HEK293 (cell line): ENCODE measurements at regions not wholly inside any gene's neighbourhood (a gene's known extent, or its start where the extent isn't known, plus 50 kb on each side); places are given as distances from the start of the nearest gene placed in this dataset.

Experiments
- CTCF ChIA-PET: fragments of 350-600 bp; formaldehyde crosslinking; extraction: SDS; loops from one replicate; lab custom pipeline; 2021; ENCODE audit warnings: antibody characterized with exemption; lab: Yijun Ruan, JAX
- POLR2A ChIA-PET: fragments of 300-600 bp; formaldehyde crosslinking; extraction: SDS; loops from one replicate; lab custom pipeline; 2020; ENCODE audit warnings: antibody characterized with exemption, inconsistent platforms; lab: Yijun Ruan, JAX
- H3K27ac ChIP-seq: fragments of 200-500 bp; sonication (Bioruptor generic); 2 replicates; pipeline ENCODE4 v1.5.1; 2014; ENCODE audit warnings: low read depth, low read length, control low read depth, inconsistent platforms; ENCODE audit errors: extremely low read depth
- H3K36me3 ChIP-seq, 2 experiments: fragments of 200-500 bp in 1 of 2; sonication (Bioruptor generic) in 1 of 2; 1 replicate in 1 of 2; 2 replicates in 1 of 2; pipeline ENCODE4 v1.5.1; 2014 to 2017; ENCODE audit warnings: inconsistent platforms in 2 of 2, low read length in 2 of 2; ENCODE audit not compliant: control insufficient read depth in 2 of 2, insufficient read depth in 1 of 2
- H3K4me1 ChIP-seq: fragments of 200-500 bp; sonication (Bioruptor generic); 2 replicates; pipeline ENCODE4 v1.5.1; 2014; ENCODE audit warnings: mild to moderate bottlenecking, low read length, inconsistent platforms; ENCODE audit not compliant: control insufficient read depth, insufficient read depth
- H3K4me3 ChIP-seq: 2 replicates; pipeline ENCODE4 v1.5.1; 2011; ENCODE audit warnings: low read depth, mild to moderate bottlenecking, control low read depth, low read length, moderate library complexity
- H3K9me3 ChIP-seq: fragments of 200-500 bp; sonication (Bioruptor generic); 2 replicates; pipeline ENCODE4 v1.5.1; 2014; ENCODE audit warnings: low read depth, low read length, inconsistent platforms; ENCODE audit not compliant: control insufficient read depth, insufficient read depth
- MZF1 ChIP-seq: fragments of 450-650 bp; formaldehyde crosslinking; IDR thresholded peaks from 2 replicates; pipeline ENCODE4 v1.5.1; 2017; ENCODE audit warnings: missing biosample characterization, missing genetic modification characterization, borderline replicate concordance
- SETDB1 ChIP-seq: IDR thresholded peaks from one replicate; pipeline ENCODE4 v1.6.1; 2017; ENCODE audit warnings: mild to moderate bottlenecking, low read length, moderate library complexity, mixed read lengths; ENCODE audit not compliant: insufficient read length
- SP3 ChIP-seq: fragments of 450-650 bp; formaldehyde crosslinking; IDR thresholded peaks from 2 replicates; pipeline ENCODE4 v1.5.1; 2016; ENCODE audit warnings: missing biosample characterization, missing genetic modification characterization
- YY2 ChIP-seq: fragments of 450-650 bp; formaldehyde crosslinking; IDR thresholded peaks from 2 replicates; pipeline ENCODE4 v1.5.1; 2016; ENCODE audit warnings: missing biosample characterization, missing genetic modification characterization
- ZBTB17 ChIP-seq: fragments of 450-650 bp; formaldehyde crosslinking; IDR thresholded peaks from 2 replicates; pipeline ENCODE4 v1.5.1; 2016; ENCODE audit warnings: missing biosample characterization, missing genetic modification characterization
- ZNF549 ChIP-seq: fragments of 450-650 bp; IDR thresholded peaks from 2 replicates; pipeline ENCODE4 v1.5.1; 2018; ENCODE audit warnings: missing biosample characterization, missing genetic modification characterization, mild to moderate bottlenecking, inconsistent platforms, moderate library complexity
- TF ChIP-seq, protein P1 (sequence below): fragments of 450-650 bp; formaldehyde crosslinking; IDR thresholded peaks from 2 replicates; pipeline ENCODE4 v1.5.1; 2017; ENCODE audit warnings: missing biosample characterization, mild to moderate bottlenecking, missing genetic modification characterization, moderate library complexity
- TF ChIP-seq, protein P2 (sequence below): fragments of 450-650 bp; formaldehyde crosslinking; IDR thresholded peaks from 2 replicates; pipeline ENCODE4 v1.5.1; 2016; ENCODE audit warnings: missing biosample characterization, missing genetic modification characterization

DNA sequence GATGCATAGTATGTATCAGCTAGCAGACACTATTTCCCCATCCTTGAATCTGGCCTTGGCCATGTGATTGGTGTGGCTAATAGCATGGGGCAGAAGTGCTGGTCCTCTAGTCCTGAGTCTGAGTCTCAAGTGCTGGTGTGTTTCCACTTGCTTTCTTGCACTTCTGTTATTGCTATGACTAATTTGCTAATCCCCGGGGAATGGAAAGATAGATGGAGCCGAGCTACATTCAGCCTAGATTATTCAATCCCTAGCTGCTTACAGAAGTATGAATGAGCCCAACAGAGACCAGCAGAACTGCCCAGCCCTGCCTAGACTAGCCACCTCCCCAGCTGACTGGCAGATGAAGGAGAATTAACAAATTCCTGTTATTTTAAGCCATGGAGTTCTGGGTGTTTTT, 53.2 kb upstream of the SYPL1 start:
- no peaks in the 10 kb centered on the region for H3K36me3 ChIP-seq
- TF ChIP-seq ZNF549 (tag by site-specific recombination): no peak
- peak; percentile 20; the same call in 1 of the 2 replicates for TF ChIP-seq ZBTB17 (tag by site-specific recombination)
- peak; percentile 47; the same call in 1 of the 2 replicates for TF ChIP-seq MZF1 (tag by site-specific recombination)
- no peak for TF ChIP-seq YY2 (tag by site-specific recombination)
- TF ChIP-seq, protein P1, sequence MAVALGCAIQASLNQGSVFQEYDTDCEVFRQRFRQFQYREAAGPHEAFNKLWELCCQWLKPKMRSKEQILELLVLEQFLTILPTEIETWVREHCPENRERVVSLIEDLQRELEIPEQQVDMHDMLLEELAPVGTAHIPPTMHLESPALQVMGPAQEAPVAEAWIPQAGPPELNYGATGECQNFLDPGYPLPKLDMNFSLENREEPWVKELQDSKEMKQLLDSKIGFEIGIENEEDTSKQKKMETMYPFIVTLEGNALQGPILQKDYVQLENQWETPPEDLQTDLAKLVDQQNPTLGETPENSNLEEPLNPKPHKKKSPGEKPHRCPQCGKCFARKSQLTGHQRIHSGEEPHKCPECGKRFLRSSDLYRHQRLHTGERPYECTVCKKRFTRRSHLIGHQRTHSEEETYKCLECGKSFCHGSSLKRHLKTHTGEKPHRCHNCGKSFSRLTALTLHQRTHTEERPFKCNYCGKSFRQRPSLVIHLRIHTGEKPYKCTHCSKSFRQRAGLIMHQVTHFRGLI (tag by site-specific recombination): peak; percentile 67; the same call in 1 of the 2 replicates
- H3K9me3 ChIP-seq: no peaks in the 10 kb centered on the region
- H3K4me3 ChIP-seq: no peak overlapping the region
- ChIA-PET CTCF (interaction anchor here (0.5 to 6.2 kb wide), 16 partner anchors 10 to 773 kb away, joined by 3 to 53 read pairs (median 4); no protein-coding TSS in a partner anchor), POLR2A (no interaction called here)
- no peak overlapping the region for H3K27ac ChIP-seq
- no peaks in the 10 kb centered on the region for H3K4me1 ChIP-seq

DNA sequence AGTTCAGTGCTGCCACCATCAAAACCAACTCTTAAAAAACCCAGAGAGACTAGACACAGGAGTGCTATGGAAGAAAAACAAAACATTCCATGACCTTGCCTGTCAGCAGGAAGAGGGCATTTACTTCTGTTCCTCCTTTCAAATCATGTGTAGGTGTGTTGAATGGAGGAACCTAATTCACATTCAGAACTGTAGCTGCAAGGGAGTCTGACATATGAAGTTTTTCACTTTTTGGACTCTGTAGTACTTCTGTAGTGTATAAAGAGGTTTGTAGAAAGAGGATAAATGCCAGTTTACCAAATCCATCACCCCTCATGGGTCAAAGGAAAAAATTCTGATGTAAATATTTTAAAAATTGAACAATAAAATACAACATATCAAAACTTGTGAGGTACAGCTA, 51.1 kb upstream of the SYPL1 start:
- no peak overlapping the region for H3K27ac ChIP-seq
- CTCF ChIA-PET: interaction anchor here (0.7 to 6.2 kb wide), 4 partner anchors 8 to 116 kb away, joined by 4 to 53 read pairs (median 6); no protein-coding TSS in a partner anchor
- TF ChIP-seq SETDB1: peak; percentile 42
- no peak for TF ChIP-seq SP3 (tag by site-specific recombination)
- TF ChIP-seq, protein P2, sequence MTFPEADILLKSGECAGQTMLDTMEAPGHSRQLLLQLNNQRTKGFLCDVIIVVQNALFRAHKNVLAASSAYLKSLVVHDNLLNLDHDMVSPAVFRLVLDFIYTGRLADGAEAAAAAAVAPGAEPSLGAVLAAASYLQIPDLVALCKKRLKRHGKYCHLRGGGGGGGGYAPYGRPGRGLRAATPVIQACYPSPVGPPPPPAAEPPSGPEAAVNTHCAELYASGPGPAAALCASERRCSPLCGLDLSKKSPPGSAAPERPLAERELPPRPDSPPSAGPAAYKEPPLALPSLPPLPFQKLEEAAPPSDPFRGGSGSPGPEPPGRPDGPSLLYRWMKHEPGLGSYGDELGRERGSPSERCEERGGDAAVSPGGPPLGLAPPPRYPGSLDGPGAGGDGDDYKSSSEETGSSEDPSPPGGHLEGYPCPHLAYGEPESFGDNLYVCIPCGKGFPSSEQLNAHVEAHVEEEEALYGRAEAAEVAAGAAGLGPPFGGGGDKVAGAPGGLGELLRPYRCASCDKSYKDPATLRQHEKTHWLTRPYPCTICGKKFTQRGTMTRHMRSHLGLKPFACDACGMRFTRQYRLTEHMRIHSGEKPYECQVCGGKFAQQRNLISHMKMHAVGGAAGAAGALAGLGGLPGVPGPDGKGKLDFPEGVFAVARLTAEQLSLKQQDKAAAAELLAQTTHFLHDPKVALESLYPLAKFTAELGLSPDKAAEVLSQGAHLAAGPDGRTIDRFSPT (tag by site-specific recombination): no peak
- H3K9me3 ChIP-seq: no peaks in the 10 kb centered on the region
- H3K36me3 ChIP-seq: no peaks in the 10 kb centered on the region
- no peaks in the 10 kb centered on the region for H3K4me1 ChIP-seq
- POLR2A ChIA-PET: no interaction called here
- H3K4me3 ChIP-seq: no peak overlapping the region
